Ascending aorta (tissue), 2 donors: ENCODE measurements at regions not wholly inside any gene's neighbourhood (a gene's known extent, or its start where the extent isn't known, plus 50 kb on each side); places are given as distances from the start of the nearest gene placed in this dataset.

Experiments used
- DNase-seq, 2 donors: peaks; one replicate each; pipeline ENCODE4 v3.0.0-alpha.2; 2019; ENCODE audit warnings: low spot score in 2 of 2
- H3K27ac ChIP-seq, 2 donors: fragments of 200-600 bp; sonication (generic); one replicate each; pipeline ENCODE4 v1.5.1; 2016 to 2017; ENCODE audit warnings: mild to moderate bottlenecking in 1 of 2
- H3K27me3 ChIP-seq: fragments of 200-600 bp; sonication (generic); one replicate; pipeline ENCODE4 v1.5.1; 2017
- H3K36me3 ChIP-seq, 2 donors: fragments of 200-600 bp; sonication (generic); one replicate each; pipeline ENCODE4 v1.5.1; 2016
- H3K4me1 ChIP-seq, 2 donors: fragments of 200-600 bp; sonication (generic); one replicate each; pipeline ENCODE4 v1.5.1; 2016 to 2017; ENCODE audit warnings: mild to moderate bottlenecking in 1 of 2
- H3K4me3 ChIP-seq, 2 donors: fragments of 200-600 bp; sonication (generic); one replicate each; pipeline ENCODE4 v1.5.1; 2016 to 2017; ENCODE audit warnings: mild to moderate bottlenecking in 1 of 2
- H3K9me3 ChIP-seq, 2 donors: fragments of 200-600 bp; sonication (generic); one replicate each; pipeline ENCODE4 v1.5.1; 2016
- intact Hi-C: fragments of 100-400 bp; cut with DNase I; formaldehyde crosslinking; loops from one replicate; pipeline ENCODE4 v1.15.1; 2023
- TF ChIP-seq, protein P1 (sequence below), 3 experiments: fragments of 200-600 bp in 2 of 3; fragments of 450-650 bp in 1 of 3; sonication (generic) in 2 of 3; IDR thresholded peaks; one replicate each; pipeline ENCODE4 v1.5.1; 2016 to 2019; ENCODE audit warnings: antibody characterized with exemption in 3 of 3, mild to moderate bottlenecking in 1 of 3, moderate library complexity in 1 of 3

DNA sequence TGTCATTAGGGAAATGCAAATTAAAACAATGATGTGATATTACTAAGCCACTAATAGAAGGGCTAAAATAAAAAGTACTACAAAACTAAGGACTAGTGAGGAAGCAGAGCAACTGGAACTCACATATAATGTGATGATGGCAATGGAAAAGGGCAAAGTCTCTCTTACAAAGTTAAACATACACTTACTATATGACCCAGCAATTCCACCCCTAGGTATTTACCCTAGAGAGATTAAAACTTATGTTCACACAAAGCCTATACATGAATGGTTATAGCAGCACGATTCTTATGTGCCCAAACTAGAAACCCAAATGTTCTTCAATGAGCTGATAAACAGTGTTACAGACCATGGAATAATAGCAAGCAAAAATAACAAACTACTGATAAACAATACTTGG, 643.7 kb downstream of the TLE1 start:
- H3K27me3 ChIP-seq = no peaks in the 10 kb centered on the region
- no peak for DNase-seq
- no peak overlapping the region for H3K27ac ChIP-seq
- no peaks in the 10 kb centered on the region for H3K4me1 ChIP-seq
- intact Hi-C loops = no loop called here
- no peaks in the 10 kb centered on the region for H3K36me3 ChIP-seq
- no peaks in the 10 kb centered on the region for H3K9me3 ChIP-seq
- TF ChIP-seq, protein P1, sequence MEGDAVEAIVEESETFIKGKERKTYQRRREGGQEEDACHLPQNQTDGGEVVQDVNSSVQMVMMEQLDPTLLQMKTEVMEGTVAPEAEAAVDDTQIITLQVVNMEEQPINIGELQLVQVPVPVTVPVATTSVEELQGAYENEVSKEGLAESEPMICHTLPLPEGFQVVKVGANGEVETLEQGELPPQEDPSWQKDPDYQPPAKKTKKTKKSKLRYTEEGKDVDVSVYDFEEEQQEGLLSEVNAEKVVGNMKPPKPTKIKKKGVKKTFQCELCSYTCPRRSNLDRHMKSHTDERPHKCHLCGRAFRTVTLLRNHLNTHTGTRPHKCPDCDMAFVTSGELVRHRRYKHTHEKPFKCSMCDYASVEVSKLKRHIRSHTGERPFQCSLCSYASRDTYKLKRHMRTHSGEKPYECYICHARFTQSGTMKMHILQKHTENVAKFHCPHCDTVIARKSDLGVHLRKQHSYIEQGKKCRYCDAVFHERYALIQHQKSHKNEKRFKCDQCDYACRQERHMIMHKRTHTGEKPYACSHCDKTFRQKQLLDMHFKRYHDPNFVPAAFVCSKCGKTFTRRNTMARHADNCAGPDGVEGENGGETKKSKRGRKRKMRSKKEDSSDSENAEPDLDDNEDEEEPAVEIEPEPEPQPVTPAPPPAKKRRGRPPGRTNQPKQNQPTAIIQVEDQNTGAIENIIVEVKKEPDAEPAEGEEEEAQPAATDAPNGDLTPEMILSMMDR (IDR thresholded peaks at IDR 0.05) = no peak
- no peak overlapping the region for H3K4me3 ChIP-seq

DNA sequence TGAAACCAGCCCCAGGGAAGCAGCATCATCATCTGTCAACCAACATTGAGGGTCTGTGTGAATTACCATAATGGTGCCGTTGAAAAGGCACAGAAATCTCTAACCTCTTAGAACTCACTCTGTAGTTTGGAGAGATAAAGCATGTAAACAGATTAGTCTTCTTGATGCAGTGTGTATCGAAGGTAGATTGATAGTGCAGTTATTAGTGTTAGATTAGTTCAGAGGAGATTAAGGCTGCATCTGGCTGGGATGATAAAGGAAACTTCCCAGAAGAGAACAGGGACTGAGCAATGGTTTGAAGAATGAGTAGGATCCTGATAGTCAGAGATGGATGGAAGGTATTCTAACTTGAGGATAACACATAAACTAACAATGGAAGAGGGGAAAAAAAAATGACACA, 651.5 kb downstream of the TLE1 start:
- Histone ChIP-seq H3K36me3 (no peaks in the 10 kb centered on the region), H3K4me3 (no peak overlapping the region), H3K27me3 (no peaks in the 10 kb centered on the region), H3K4me1 (no peaks in the 10 kb centered on the region), H3K27ac (no peak overlapping the region), H3K9me3 (no peaks in the 10 kb centered on the region)
- intact Hi-C loops = no loop called here
- DNase-seq = no peak
- TF ChIP-seq, protein P1 (IDR thresholded peaks at IDR 0.05) = no peak

DNA sequence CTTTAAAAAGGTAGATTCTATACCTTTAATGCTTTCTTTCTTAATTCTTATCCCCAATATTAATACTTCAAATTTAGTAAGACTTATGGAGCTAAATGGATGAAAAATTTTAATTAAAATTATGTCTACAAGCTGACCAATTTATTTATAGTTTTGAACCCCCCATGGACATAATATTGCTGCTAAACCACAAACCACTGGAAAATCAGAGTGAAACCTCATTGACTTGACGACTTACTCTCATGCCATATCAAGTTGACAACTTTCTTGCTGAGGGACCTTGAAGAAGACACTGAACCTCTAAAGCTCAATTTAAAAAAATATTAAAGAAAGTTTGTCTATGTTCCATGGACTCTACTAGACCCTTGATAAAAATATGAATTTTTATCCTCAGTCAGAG, 653.7 kb downstream of the TLE1 start:
- Histone ChIP-seq H3K4me1 (no peaks in the 10 kb centered on the region), H3K27ac (no peak overlapping the region), H3K36me3 (no peaks in the 10 kb centered on the region), H3K9me3 (no peaks in the 10 kb centered on the region), H3K4me3 (no peak overlapping the region), H3K27me3 (no peaks in the 10 kb centered on the region)
- TF ChIP-seq, protein P1 (IDR thresholded peaks at IDR 0.05) = no peak
- intact Hi-C loops = no loop called here
- DNase-seq = no peak

DNA sequence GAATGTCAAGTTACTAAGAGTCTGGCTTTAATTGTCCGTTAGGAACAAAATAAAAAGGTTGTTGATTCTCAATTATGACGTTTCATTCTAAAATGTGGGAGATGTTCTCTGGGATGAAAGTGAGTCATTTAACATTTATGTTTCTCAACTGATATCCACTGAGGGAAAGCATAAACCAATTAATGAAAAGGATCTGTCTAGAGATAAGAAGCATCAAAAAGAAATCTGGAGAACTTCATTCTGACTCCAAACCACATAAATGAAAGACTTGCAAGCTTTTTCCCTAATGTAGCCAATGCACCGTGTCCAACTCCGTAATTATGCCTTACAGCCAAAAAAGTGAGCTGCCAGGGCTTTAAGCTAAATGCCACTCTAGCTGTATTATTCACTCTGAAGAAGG, 654.2 kb downstream of the TLE1 start:
- no peaks in the 10 kb centered on the region for H3K4me1 ChIP-seq
- TF ChIP-seq, protein P1 (IDR thresholded peaks at IDR 0.05) = no peak
- no peak overlapping the region for H3K4me3 ChIP-seq
- intact Hi-C loops = no loop called here
- H3K9me3 ChIP-seq = no peaks in the 10 kb centered on the region
- H3K27ac ChIP-seq = no peak overlapping the region
- H3K36me3 ChIP-seq = no peaks in the 10 kb centered on the region
- no peak for DNase-seq
- H3K27me3 ChIP-seq = no peaks in the 10 kb centered on the region

DNA sequence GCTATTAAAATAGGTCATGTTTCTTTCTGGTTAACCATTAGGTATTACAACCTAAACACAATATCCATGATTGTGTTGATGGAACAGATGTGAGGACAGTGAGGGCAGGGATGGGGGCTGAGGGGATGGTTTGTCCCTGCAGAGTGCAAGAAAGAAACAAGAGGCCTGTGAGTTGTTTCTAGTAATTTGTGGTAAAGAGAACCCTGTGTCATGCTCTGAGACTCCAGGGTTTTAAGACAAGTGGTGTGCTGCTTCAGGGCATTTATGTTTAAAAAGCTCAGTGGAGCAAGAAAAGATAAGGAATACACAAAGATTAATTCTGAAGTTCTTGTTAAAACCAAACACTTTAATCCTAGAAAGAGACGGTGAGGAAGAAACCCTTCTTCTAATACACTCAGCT, 656.5 kb downstream of the TLE1 start:
- intact Hi-C loops = no loop called here
- TF ChIP-seq, protein P1 (IDR thresholded peaks at IDR 0.05) = no peak
- no peak overlapping the region for H3K4me3 ChIP-seq
- H3K27ac ChIP-seq = peak overlapping the region in 1 of 2 donors; percentile 48
- DNase-seq = no peak
- no peaks in the 10 kb centered on the region for H3K36me3 ChIP-seq
- no peaks in the 10 kb centered on the region for H3K4me1 ChIP-seq
- no peaks in the 10 kb centered on the region for H3K27me3 ChIP-seq
- no peaks in the 10 kb centered on the region for H3K9me3 ChIP-seq

DNA sequence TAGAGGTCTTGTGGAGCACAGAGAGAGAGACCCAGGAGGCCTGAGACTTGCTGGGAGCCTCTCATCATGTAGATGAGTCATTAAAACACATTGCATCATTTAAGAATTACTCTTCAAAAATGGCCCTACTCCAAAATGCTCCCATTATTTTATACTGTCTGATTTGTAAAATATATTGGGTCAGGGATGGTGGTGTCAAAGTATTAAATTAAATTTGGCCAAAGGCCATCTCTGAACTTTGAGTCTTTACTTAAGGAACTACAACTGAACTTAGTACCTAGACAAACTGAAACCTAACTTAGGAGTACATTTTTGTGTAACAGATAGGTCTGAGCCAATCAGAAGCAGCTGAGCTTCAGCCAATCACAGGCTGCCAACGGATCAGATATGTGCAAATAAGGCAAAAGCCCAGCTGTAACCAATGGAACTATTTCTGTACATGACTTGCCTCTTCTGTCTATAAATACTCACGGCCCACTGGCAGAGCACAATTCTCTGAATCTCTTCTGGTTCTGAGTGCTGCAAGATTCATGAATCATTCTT, 657.2 kb downstream of the TLE1 start:
- no peaks in the 10 kb centered on the region for H3K4me1 ChIP-seq
- intact Hi-C loops = no loop called here
- no peak overlapping the region for H3K4me3 ChIP-seq
- no peaks in the 10 kb centered on the region for H3K9me3 ChIP-seq
- TF ChIP-seq, protein P1 (IDR thresholded peaks at IDR 0.05) = no peak
- H3K36me3 ChIP-seq = no peaks in the 10 kb centered on the region
- H3K27ac ChIP-seq = peak overlapping the region; percentile 15 to 49
- no peaks in the 10 kb centered on the region for H3K27me3 ChIP-seq
- DNase-seq = peak; percentile 10 to 66
